Right kidney (tissue), 1 donor: ENCODE measurements at regions not wholly inside any gene's neighbourhood (a gene's known extent, or its start where the extent isn't known, plus 50 kb on each side); places are given as distances from the start of the nearest gene placed in this dataset.
A peak's percentile ranks its signal among the peaks of the same experiment; 100 is the strongest.

ENCODE experiments used
- DNase-seq: peaks from one replicate; pipeline ENCODE4 v3.0.0-alpha.2; 2016

GRCh38 chr13:22099585-22099984 lies 428.7 kb downstream of the FGF9 start:
- no peak for DNase-seq

DNA sequence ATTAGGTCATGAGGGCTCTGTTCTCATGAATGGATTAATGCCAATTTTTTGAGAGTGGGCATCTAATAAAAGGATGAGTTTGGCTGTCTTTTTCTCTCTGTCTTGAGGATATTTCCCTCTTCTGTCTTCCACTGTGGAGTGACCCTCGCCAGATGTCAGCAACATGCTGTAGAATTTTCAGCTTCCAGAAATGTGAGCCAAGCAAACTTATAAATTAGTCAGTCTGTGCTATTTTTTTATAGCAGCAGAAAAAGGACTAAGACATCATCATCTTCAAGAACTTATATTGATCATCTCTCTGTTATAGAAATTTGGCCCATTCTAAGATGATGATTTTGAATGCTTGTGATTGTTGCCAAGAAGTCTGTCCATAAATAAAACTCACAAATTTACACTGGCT lies 431.4 kb downstream of the FGF9 start:
- no peak for DNase-seq

DNA sequence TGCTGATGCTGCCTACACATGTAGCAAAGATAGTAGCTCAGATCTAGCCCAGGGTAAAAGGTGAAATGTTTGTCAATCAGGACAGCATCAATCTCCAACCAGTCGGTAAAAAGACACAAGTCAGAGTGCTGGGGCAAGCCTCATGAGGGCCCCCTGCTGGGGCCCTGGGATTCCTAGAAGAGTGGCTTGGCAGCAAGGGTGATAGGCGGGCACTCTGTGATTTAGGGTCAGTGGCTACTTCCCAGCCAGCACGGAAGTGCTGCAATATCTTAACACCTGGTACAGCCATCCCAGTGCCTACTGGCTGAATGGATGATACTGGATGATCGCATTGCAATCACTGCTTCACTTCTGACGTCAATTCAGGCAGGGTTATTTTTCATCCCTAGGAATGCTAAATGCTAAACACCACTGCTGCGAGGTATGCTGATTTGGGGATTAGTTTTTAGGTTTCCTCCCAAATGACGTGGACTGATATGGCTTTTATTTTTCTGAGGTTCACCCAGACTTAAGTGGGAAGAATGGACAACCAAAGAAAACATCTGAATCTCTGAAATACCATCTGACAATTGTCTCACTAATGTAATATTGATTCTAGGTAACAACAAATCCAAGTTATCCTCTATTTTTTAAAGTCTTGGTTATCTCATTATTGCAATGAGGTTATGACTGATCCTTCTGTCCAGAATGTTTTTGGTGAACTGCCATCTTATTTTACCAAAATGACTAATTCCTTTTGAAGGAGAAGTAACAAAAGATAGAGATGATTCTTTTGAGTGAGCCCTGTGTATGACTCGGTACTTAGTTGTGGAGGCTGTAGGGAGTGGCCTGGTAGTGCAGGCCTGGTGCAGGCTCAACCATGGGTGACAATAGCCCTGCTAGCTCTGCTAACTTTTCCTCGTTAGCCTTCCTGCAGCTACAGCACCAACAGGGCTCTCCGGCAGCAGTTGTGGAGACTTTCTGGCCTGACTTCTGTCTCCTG lies 432.5 kb downstream of the FGF9 start:
- no peak for DNase-seq

DNA sequence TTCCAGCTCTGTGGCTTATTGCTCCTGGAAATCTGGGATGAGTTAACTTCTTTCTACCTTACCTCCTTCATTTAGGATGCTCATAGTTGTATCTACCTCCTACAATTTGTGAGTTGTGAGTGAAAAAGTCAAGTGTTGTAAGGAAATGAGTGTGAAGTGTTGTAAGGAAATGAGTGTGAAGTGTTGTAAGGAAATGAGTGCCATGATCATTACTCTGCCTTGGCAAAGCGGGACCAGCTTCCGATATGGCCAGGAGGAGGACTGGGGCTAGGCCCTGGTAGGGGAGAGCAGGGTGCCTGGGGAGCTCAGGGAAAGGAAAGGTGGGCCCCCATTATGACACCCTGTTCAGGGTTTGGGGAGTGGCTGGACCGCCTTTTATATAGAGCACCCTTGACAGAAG lies 435.2 kb downstream of the FGF9 start:
- DNase-seq = no peak

DNA sequence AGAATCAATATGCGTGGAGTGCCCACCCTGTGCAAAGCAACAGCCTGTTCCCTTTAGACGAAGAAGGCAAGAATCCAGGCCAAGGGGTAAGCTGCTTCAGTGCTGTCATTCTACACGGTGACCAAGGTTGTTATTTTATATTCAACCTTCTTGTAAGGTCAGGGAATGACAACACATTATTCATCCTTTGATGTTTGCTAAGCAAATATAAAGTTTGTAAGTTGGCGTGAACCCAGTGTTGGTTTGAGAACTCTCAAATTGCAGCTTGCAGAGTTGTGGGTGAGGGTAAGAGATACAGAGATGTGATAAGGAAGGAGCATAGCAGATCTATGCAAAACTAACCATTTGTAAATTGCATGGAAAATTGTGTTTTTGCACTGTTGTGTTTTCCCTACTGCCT lies 436.7 kb downstream of the FGF9 start:
- DNase-seq = no peak

DNA sequence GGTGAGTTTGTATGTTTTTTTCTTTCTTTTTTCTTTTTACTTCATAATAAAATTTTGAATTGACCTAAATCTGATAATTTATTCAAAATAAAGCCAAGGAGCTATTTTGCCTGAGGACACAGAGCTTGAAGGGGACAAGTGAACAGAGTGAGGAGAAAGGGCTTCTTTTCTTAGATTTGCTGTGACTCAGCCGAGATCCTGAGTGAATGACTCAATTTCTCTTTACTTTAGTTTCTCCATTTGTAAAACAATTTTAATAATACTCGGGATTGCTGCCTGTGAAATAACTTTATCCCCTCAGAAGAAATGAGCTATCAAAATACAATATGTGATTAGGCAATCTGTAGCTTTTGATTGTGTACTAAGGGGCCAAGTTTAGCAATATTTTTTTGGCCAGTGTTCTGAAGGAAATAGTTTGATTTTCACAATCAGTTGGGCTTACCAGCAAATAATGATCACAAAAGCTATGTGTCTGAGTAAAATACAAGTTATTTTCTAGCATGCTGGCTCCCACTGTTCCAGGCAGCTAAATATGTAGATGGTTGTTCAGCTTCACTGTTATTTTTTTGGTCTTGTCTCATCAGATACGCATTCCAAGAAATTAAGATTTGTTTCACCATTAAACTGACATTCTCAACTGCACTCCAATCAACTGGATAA lies 437.5 kb downstream of the FGF9 start:
- no peak for DNase-seq

DNA sequence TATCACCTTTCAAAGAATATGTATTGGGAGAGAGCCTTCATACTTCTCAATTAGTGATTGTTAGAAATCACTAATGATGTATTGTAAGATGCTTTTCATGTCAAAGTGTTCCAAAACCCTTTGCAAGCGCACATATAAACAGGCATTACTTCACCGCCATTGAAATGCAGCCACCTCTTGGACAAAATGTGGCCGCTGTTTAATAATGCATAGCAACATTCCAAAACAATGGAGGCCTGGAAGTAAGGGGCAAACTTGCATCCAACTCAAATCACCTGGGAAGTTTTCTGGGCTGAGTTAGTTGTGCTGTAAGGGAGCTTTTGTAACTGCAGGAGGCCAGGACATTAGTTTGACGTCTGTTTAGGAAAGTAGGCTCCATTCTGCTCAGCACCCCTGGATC lies 438.1 kb downstream of the FGF9 start:
- DNase-seq = no peak

- DNase-seq = no peak
Observed at GRCh38 chr13:22110368-22110767, 439.5 kb downstream of the FGF9 start.

GRCh38 chr13:22111152-22111783 lies 440.4 kb downstream of the FGF9 start:
- no peak for DNase-seq

- DNase-seq = no peak
Observed at GRCh38 chr13:22111961-22112360, 441.1 kb downstream of the FGF9 start.

DNA sequence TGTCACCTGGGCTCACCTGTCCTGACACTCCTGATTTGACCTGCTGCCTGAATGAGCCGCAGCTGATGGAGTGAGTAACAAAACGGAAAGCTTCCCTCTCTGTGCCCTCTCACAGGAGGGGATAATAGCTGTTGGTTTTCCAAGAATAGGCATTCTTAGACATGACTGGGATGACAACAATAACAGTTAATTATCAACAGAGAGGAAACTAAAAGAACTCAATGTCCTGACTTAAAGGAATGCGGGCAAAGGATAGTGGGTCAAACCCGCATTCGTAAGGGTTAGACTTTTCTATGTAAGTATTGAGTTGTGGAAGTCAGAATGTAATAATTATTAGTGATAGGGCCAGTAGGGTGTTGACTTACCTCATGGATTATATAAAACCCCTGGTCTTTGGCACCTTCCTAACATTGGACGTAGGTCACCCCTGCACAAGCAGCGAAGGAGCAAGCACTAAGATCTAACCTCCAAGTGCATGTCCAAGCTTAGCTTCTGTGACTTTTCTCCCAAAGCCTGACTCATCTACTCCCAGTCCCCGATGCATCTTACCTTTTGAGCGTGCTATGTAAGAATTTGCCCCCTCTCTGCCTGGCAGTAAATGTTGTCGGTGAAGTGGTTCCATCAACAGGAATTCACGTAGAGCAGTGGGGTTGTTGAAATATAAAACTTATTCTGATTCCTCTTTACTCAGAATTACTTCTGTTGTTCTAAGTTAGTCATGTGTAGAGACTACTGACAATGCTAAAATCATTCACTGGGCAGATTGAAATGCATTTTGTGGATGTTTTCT lies 442.3 kb downstream of the FGF9 start:
- no peak for DNase-seq

- DNase-seq = peak; percentile 29
Observed at GRCh38 chr13:22114630-22115311, 443.9 kb downstream of the FGF9 start.

- no peak for DNase-seq
Observed at GRCh38 chr13:22118158-22118557, 447.3 kb downstream of the FGF9 start.

DNA sequence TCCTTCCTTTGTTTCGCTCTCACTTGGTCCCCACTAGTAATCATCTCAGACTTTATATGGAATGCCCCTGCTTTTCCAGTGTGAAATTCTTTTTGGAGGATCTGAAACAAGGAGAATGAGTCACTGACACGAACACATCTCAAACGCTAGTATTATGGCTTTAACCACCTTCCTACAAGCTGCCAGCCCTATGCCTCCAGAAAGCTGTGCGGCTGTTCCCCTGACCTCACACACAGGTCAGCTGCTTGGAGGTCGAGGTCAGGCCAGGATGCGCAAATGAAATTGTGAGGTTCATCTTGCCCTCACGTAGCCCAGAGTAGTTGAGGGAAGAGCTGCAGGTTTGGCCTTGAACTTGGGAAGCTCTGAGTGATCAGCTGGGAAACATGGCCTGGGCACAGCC lies 449.8 kb downstream of the FGF9 start:
- no peak for DNase-seq

- no peak for DNase-seq
Observed at GRCh38 chr13:22121146-22121739, 450.4 kb downstream of the FGF9 start.

- DNase-seq = no peak
Observed at GRCh38 chr13:22126433-22127021, 455.7 kb downstream of the FGF9 start.

GRCh38 chr13:22127277-22128164 lies 456.6 kb downstream of the FGF9 start:
- no peak for DNase-seq

DNA sequence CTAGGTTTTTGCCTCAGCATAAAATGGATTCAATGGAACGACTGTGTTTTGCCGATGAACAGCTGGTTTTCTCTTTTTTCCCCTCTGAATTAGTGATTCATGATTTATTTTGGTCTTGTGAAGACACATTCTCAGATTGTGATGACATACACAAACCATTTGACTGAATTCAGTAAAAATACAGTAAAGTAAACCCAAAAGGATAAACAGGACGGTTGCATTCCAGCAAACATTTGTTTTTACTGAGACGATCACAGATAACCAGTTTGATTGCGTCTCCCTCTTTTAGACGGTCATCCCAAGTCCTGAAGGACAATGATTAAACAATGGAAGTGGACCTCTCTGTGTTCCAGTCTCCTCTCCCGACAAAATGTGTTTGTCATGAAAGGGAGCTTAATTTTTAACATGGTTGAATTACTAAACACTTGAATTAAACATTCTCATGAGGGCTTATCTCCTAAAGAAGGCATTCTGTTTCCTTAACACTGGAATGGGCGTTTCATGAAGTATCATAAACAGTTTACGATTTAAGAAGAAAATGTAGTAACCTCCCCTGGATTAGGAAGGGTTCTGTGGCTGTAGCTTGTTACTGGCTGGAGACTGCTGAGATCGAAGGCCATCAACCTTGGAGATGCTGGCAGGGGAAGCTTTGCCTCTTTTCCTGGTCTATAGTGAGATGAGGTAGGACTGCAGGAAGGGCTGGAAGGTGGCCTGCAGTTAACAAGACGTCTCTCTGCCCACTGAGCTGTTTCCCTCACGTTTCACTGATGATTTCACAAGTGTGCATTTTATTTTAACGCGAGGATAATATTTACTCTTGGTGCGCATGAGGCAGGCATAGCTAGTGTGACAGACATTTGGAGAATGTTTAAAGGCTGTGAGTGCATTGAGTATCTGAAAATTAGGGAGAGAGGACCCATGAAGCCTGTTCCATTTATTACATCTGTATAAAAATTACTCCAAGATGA lies 457.9 kb downstream of the FGF9 start:
- DNase-seq = no peak

GRCh38 chr13:22130254-22130653 lies 459.4 kb downstream of the FGF9 start:
- DNase-seq = no peak
